H7 (cell line): ENCODE measurements at regions not wholly inside any gene's neighbourhood (a gene's known extent, or its start where the extent isn't known, plus 50 kb on each side); places are given as distances from the start of the nearest gene placed in this dataset.
A peak's percentile ranks its signal among the peaks of the same experiment; 100 is the strongest.
"Not testable (repeated sequence)": the region's sequence is repeated elsewhere in the genome, so short reads cannot be mapped to it uniquely, and the experiment has no call there.

ENCODE experiments used
- DNase-seq: peaks from one replicate; pipeline ENCODE4 v3.0.0; 2012
- H3K27me3 ChIP-seq: 2 replicates; pipeline ENCODE4 v1.6.0; 2011; ENCODE audit warnings: mild to moderate bottlenecking, low read length; ENCODE audit not compliant: control insufficient read depth, insufficient read depth
- H3K36me3 ChIP-seq: replicated peaks from 2 replicates; pipeline ENCODE4 v1.5.1; 2011; ENCODE audit warnings: low read length; ENCODE audit not compliant: control insufficient read depth, insufficient read depth
- H3K4me3 ChIP-seq: 2 replicates; pipeline ENCODE4 v1.5.1; 2011; ENCODE audit warnings: low read depth, mild to moderate bottlenecking, control low read depth, low read length, moderate library complexity; ENCODE audit not compliant: insufficient read depth

- H3K27me3 ChIP-seq, H3K36me3 ChIP-seq, H3K4me3 ChIP-seq, DNase-seq: not testable (repeated sequence)
These were observed 103.5 kb downstream of the PRR15 start for GRCh38 chr7:29667096-29667669.

- DNase-seq, H3K27me3 ChIP-seq, H3K4me3 ChIP-seq, H3K36me3 ChIP-seq: not testable (repeated sequence)
These were observed 107.7 kb downstream of the PRR15 start for GRCh38 chr7:29671286-29671685.

- H3K4me3 ChIP-seq, DNase-seq, H3K27me3 ChIP-seq, H3K36me3 ChIP-seq: not testable (repeated sequence)
These were observed 110.0 kb downstream of the PRR15 start for GRCh38 chr7:29673635-29674034.

- not testable (repeated sequence) for H3K36me3 ChIP-seq, H3K27me3 ChIP-seq, H3K4me3 ChIP-seq, DNase-seq
These were observed 111.0 kb downstream of the PRR15 start for GRCh38 chr7:29674626-29675025.

- H3K36me3 ChIP-seq, H3K4me3 ChIP-seq, DNase-seq, H3K27me3 ChIP-seq: not testable (repeated sequence)
These were observed 113.6 kb downstream of the PRR15 start for GRCh38 chr7:29677254-29677653.

- not testable (repeated sequence) for H3K36me3 ChIP-seq, H3K27me3 ChIP-seq, H3K4me3 ChIP-seq, DNase-seq
These were observed 116.3 kb downstream of the PRR15 start for GRCh38 chr7:29679963-29680362.

- H3K4me3 ChIP-seq, H3K36me3 ChIP-seq, H3K27me3 ChIP-seq, DNase-seq: not testable (repeated sequence)
These were observed 117.0 kb downstream of the PRR15 start for GRCh38 chr7:29680601-29681000.

- peak overlapping the region; percentile 67 for H3K4me3 ChIP-seq
- H3K36me3 ChIP-seq, H3K27me3 ChIP-seq, DNase-seq: not testable (repeated sequence)
These were observed 120.6 kb downstream of the PRR15 start for GRCh38 chr7:29684151-29684786.

- H3K4me3 ChIP-seq = peak overlapping the region; percentile 67
- H3K36me3 ChIP-seq = no peaks in the 10 kb centered on the region
- DNase-seq = peak; percentile 77
- H3K27me3 ChIP-seq = no peaks in the 10 kb centered on the region; the same call in 1 of the 2 replicates
These were observed 121.3 kb upstream of the WIPF3 start for GRCh38 chr7:29684787-29685650.

GRCh38 chr7:29685651-29686271 is 120.5 kb upstream of the WIPF3 start:
- DNase-seq, H3K36me3 ChIP-seq: not testable (repeated sequence)

GRCh38 chr7:29690510-29690909 is 115.8 kb upstream of the WIPF3 start:
- H3K36me3 ChIP-seq, DNase-seq, H3K4me3 ChIP-seq, H3K27me3 ChIP-seq: not testable (repeated sequence)

More at GRCh38 chr7:29685651-29686271, 120.5 kb upstream of the WIPF3 start:
- H3K27me3 ChIP-seq = not testable (repeated sequence)
- H3K4me3 ChIP-seq = peak overlapping the region; percentile 67

GRCh38 chr7:29696402-29696801 is 109.9 kb upstream of the WIPF3 start:
- H3K4me3 ChIP-seq, H3K27me3 ChIP-seq, DNase-seq, H3K36me3 ChIP-seq: not testable (repeated sequence)

- H3K4me3 ChIP-seq, H3K27me3 ChIP-seq, H3K36me3 ChIP-seq, DNase-seq: not testable (repeated sequence)
These were observed 106.6 kb upstream of the WIPF3 start for GRCh38 chr7:29699723-29700122.

- not testable (repeated sequence) for DNase-seq, H3K27me3 ChIP-seq, H3K36me3 ChIP-seq, H3K4me3 ChIP-seq
These were observed 104.8 kb upstream of the WIPF3 start for GRCh38 chr7:29701540-29701939.
